VCaP (cell line): ENCODE measurements at regions not wholly inside any gene's neighbourhood (a gene's known extent, or its start where the extent isn't known, plus 50 kb on each side); places are given as distances from the start of the nearest gene placed in this dataset.
"Not testable (repeated sequence)": the region's sequence is repeated elsewhere in the genome, so short reads cannot be mapped to it uniquely, and the experiment has no call there.

Source experiments
- H3K27ac ChIP-seq: fragments of 450-650 bp; 2 replicates; pipeline ENCODE4 v1.5.1; 2017
- CTCF ChIP-seq: fragments of 450-650 bp; conservative IDR thresholded peaks from 2 replicates; pipeline ENCODE4 v1.5.1; 2017; ENCODE audit warnings: mild to moderate bottlenecking, moderate library complexity

DNA sequence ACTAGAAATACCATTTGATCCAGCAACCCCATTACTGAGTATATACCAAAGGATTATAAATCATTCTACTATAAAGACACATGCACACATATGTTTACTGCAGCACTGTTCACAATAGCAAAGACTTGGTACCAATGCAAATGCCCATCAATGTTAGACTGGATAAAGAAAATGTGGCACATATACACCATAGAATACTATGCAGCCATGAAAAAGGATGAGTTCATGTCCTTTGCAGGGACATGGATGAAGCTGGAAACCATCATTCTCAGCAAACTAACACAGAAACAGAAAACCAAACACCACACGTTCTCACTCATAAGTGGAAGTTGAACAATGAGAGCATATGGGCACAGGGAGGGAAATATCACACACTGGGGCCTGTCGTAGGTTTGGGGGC lies 106.0 kb downstream of the SPATA18 start:
- not testable (repeated sequence) for H3K27ac ChIP-seq

- TF ChIP-seq CTCF: no peak
Observed at GRCh38 chr4:52157641-52158316, 106.7 kb downstream of the SPATA18 start.

DNA sequence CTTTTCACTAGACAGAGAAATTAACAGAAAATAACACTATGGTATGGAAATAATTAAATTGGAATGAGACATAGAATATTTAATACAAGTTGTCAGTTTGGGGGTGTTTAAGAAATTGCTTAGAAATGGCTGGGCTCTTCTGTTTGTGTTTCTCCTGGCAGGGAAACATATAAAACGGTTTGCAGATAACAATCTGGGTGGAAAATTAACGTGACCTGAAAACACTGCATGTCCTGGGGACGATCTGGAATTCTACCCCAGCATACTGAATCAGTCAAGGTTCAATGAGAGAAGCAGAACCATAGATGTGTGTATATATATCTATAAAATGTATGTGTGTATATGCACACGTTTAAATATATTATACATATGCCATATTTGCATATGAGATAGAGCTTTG lies 109.8 kb downstream of the SPATA18 start:
- no peak for TF ChIP-seq CTCF
- no peak overlapping the region for H3K27ac ChIP-seq

More at GRCh38 chr4:52157641-52158316, 106.7 kb downstream of the SPATA18 start:
- no peak overlapping the region for H3K27ac ChIP-seq

DNA sequence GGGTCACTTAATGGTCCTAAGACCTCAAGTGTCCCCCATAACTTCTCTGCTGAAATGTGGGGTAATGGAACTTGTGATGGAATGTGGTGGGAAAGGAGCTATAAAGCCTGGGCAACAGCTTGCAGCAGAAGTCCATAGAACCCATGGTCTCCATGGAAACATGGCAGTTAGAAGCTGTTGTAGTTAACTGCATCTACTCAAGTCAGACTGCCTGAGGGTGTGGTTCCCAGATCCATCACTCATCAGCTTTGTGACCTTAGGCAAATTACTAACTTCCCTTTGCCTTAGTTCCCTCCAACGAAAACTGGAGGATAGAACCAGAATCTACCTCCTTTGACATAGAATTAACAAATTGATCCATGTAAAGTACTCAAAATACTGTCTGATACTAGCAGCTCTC lies 113.0 kb downstream of the SPATA18 start:
- no peak for TF ChIP-seq CTCF

GRCh38 chr4:52172166-52172565 lies 121.1 kb downstream of the SPATA18 start:
- TF ChIP-seq CTCF: peak; percentile 28
- no peak overlapping the region for H3K27ac ChIP-seq

More for the DNA sequence above, 113.0 kb downstream of the SPATA18 start:
- no peak overlapping the region for H3K27ac ChIP-seq

- no peak for TF ChIP-seq CTCF
- no peak overlapping the region for H3K27ac ChIP-seq
Observed at GRCh38 chr4:52173470-52174045, 122.5 kb downstream of the SPATA18 start.

- TF ChIP-seq CTCF: no peak
- H3K27ac ChIP-seq: no peak overlapping the region
Observed at GRCh38 chr4:52187603-52188002, 136.5 kb downstream of the SPATA18 start.

DNA sequence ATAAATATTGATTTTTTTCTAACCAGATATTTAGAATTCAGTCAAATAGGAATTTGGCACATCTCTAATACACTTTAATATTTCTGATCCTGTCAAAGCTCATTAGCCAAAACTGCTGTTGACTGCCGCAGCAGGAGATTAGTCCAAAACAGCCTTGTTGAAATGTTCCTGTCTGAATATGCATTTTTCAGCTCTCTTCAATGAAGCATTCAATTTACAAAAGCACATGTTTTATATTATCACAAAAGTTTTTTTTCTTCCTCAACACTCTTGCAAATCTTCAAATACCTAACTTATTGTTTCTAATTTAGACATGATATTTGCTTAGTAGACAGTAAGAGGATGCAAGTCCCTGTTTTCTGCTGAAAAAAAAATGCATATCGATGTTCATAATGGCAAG lies 140.9 kb downstream of the SPATA18 start:
- no peak for TF ChIP-seq CTCF
- no peak overlapping the region for H3K27ac ChIP-seq
